Vagina (tissue), 2 donors: ENCODE measurements at regions not wholly inside any gene's neighbourhood (a gene's known extent, or its start where the extent isn't known, plus 50 kb on each side); places are given as distances from the start of the nearest gene placed in this dataset.
"Not testable (repeated sequence)": the region's sequence is repeated elsewhere in the genome, so short reads cannot be mapped to it uniquely, and the experiment has no call there.

ENCODE experiments used
- DNase-seq, 2 donors: peaks; one replicate each; pipeline ENCODE4 v3.0.0-alpha.2; 2017; ENCODE audit errors: extremely low spot score in 2 of 2
- H3K27ac ChIP-seq: fragments of 200-600 bp; sonication (generic); one replicate; pipeline ENCODE4 v1.5.1; 2019
- H3K27me3 ChIP-seq: fragments of 200-600 bp; sonication (generic); one replicate; pipeline ENCODE4 v1.5.1; 2019
- H3K36me3 ChIP-seq, 2 donors: fragments of 200-600 bp; sonication (generic); one replicate each; pipeline ENCODE4 v1.5.1; 2017 to 2019
- H3K4me1 ChIP-seq: fragments of 200-600 bp; sonication (generic); one replicate; pipeline ENCODE4 v1.5.1; 2019
- H3K4me3 ChIP-seq, 2 donors: fragments of 200-600 bp; sonication (generic); 1 replicate in 1 of 2; 2 replicates in 1 of 2; pipeline ENCODE4 v1.5.1; 2016 to 2019
- H3K9me3 ChIP-seq: fragments of 200-600 bp; sonication (generic); one replicate; pipeline ENCODE4 v1.5.1; 2019
- POLR2A ChIP-seq, 2 donors: fragments of 450-650 bp; IDR thresholded peaks; one replicate each; pipeline ENCODE4 v1.6.1; 2017; ENCODE audit warnings: antibody characterized with exemption in 2 of 2, mild to moderate bottlenecking in 2 of 2, moderate library complexity in 2 of 2
- POLR2AphosphoS5 ChIP-seq, 2 donors: sonication (generic); formaldehyde crosslinking; IDR thresholded peaks; one replicate each; pipeline ENCODE4 v1.9.0; 2017; ENCODE audit warnings: antibody characterized with exemption in 2 of 2, mild to moderate bottlenecking in 2 of 2, low read depth in 1 of 2; ENCODE audit not compliant: insufficient read depth in 1 of 2
- intact Hi-C: fragments of 100-400 bp; cut with DNase I; formaldehyde crosslinking; loops from one replicate; pipeline ENCODE4 v1.15.1; 2023
- TF ChIP-seq, protein P1 (sequence below), 3 experiments: fragments of 450-650 bp in 2 of 3; fragments of 200-600 bp in 1 of 3; sonication (generic) in 1 of 3; IDR thresholded peaks; one replicate each; pipeline ENCODE4 v1.5.1; 2017 to 2019; ENCODE audit warnings: antibody characterized with exemption in 3 of 3, mild to moderate bottlenecking in 2 of 3, moderate library complexity in 2 of 3

DNA sequence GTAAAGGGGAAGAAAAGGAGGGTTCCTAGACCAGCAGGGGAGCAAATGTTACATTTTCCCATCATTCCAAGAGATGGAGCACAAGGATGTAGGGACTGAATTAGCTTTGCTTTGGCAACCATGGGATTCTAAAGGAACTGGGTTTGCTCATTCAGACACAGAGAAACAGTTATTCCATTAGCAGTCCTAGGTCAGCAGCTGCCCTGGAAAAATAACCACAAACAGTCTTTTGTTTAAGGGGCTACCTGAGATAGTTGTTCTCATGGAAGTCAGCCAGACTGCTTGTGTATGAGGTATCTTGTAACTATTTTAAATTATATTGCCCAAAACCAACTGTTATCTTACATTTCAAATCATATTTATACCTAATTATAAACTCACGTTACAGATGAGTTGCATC is 58.4 kb upstream of the VCAM1 start:
- H3K27me3 ChIP-seq, result no peaks in the 10 kb centered on the region
- H3K9me3 ChIP-seq, result no peaks in the 10 kb centered on the region
- H3K4me3 ChIP-seq, result no peak overlapping the region
- no peak overlapping the region for H3K27ac ChIP-seq
- H3K36me3 ChIP-seq, result no peaks in the 10 kb centered on the region
- no peaks in the 10 kb centered on the region for H3K4me1 ChIP-seq
- intact Hi-C loops, result no loop called here
- no peak for DNase-seq
- TF ChIP-seq, protein P1, sequence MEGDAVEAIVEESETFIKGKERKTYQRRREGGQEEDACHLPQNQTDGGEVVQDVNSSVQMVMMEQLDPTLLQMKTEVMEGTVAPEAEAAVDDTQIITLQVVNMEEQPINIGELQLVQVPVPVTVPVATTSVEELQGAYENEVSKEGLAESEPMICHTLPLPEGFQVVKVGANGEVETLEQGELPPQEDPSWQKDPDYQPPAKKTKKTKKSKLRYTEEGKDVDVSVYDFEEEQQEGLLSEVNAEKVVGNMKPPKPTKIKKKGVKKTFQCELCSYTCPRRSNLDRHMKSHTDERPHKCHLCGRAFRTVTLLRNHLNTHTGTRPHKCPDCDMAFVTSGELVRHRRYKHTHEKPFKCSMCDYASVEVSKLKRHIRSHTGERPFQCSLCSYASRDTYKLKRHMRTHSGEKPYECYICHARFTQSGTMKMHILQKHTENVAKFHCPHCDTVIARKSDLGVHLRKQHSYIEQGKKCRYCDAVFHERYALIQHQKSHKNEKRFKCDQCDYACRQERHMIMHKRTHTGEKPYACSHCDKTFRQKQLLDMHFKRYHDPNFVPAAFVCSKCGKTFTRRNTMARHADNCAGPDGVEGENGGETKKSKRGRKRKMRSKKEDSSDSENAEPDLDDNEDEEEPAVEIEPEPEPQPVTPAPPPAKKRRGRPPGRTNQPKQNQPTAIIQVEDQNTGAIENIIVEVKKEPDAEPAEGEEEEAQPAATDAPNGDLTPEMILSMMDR (IDR thresholded peaks at IDR 0.05), result no peak
- TF ChIP-seq POLR2AphosphoS5 (IDR thresholded peaks at IDR 0.05; ENCODE audit: insufficient read depth in 1 of 2, low read depth in 1 of 2) (no peak), POLR2A (IDR thresholded peaks at IDR 0.05) (no peak)

GRCh38 chr1:100668494-100668893 is 51.0 kb upstream of the VCAM1 start:
- H3K27me3 ChIP-seq, intact Hi-C loops, H3K4me3 ChIP-seq, H3K4me1 ChIP-seq, H3K9me3 ChIP-seq, H3K27ac ChIP-seq, DNase-seq, H3K36me3 ChIP-seq: not testable (repeated sequence)
